Pancreas (tissue), 10 donors: ENCODE measurements at regions not wholly inside any gene's neighbourhood (a gene's known extent, or its start where the extent isn't known, plus 50 kb on each side); places are given as distances from the start of the nearest gene placed in this dataset.
A peak's percentile ranks its signal among the peaks of the same experiment; 100 is the strongest.

Source experiments
- ATAC-seq, 4 donors: fragments of 200-7000 bp; cut with Tn5 transposase; one replicate each; pipeline versions ENCODE4 v1.8.0 to v1.9.1; 2020; ENCODE audit warnings: mild to moderate bottlenecking in 4 of 4, moderate library complexity in 4 of 4
- DNase-seq, 6 donors: peaks; one replicate each; pipeline ENCODE4 v3.0.0-alpha.2; 2020
- FAIRE-seq: peaks from 2 replicates; lab custom pipeline; 2012; peaks lifted over from hg19 to GRCh38; lab: Jason Lieb, UNC
- H3K27ac ChIP-seq, 4 donors: fragments of 200-600 bp; sonication (generic); 1 replicate in 3 of 4; 2 replicates in 1 of 4; pipeline versions ENCODE4 v1.5.0 to v1.8.0; 2020
- H3K27me3 ChIP-seq, 4 donors: fragments of 200-600 bp; one replicate each; pipeline ENCODE4 v1.8.0; 2021
- H3K36me3 ChIP-seq, 3 donors: fragments of 200-600 bp; sonication (generic) in 1 of 3; one replicate each; pipeline versions ENCODE4 v1.5.0 to v1.8.0; 2020 to 2021
- H3K4me1 ChIP-seq, 3 donors: fragments of 200-600 bp; one replicate each; pipeline ENCODE4 v1.8.0; 2021
- H3K4me3 ChIP-seq, 4 donors: fragments of 200-600 bp; sonication (generic) in 2 of 4; one replicate each; pipeline versions ENCODE4 v1.5.0 to v1.8.0; 2020 to 2021
- H3K9me3 ChIP-seq, 4 donors: fragments of 200-600 bp; one replicate each; pipeline ENCODE4 v1.8.0; 2021
- CTCF ChIP-seq, 4 donors: fragments of 200-600 bp; sonication (generic) in 3 of 4; IDR thresholded peaks; one replicate each; pipeline versions ENCODE4 v1.5.0 to v1.8.0; 2021; ENCODE audit warnings: antibody characterized with exemption in 4 of 4
- WGBS, 2 donors: extraction: QIAGEN DNeasy Blood & Tissue Kit; methylation state at CpG; one replicate each; pipeline ENCODE4 v1.1.7; 2013; 5-methylcytosine and 5-hydroxymethylcytosine counted together
- intact Hi-C, 3 donors: fragments of 100-400 bp; cut with DNase I; formaldehyde crosslinking; loops; one replicate each; pipeline versions ENCODE4 v1.11.1 to v1.14.2; 2022
- donor health status: healthy with polysubstance abuse.
- donor health status: DM: no; HTN: no; CAD: no; lungs with moderate emphysema.
- donor health status: DM: no; HTN: no; CAD: no.
- donor health status: control.
- donor health status: control.
- donor health status: Bipolar disorder and iron deficiency.
- donor health status: DM: yes; HTN: yes; CAD: no.
- donor health status: DM: no; HTN: no; CAD: no.
- donor health status: DM: no; HTN: no; CAD: no.
- donor health status: DM: yes; HTN: yes; CAD: no.

- no peaks in the 10 kb centered on the region for H3K9me3 ChIP-seq
- DNase-seq (no peak), FAIRE-seq (no peak), ATAC-seq (no peak)
- no peak overlapping the region for H3K4me3 ChIP-seq
- H3K4me1 ChIP-seq = no peaks in the 10 kb centered on the region
- H3K27ac ChIP-seq = no peak overlapping the region
- whole genome bisulfite sequencing, 2 donors = 73 to 74% methylated on average over 9 of the region's 9 CpGs
- H3K36me3 ChIP-seq = no peaks in the 10 kb centered on the region
- no peak for TF ChIP-seq CTCF (IDR thresholded peaks at IDR 0.05)
- H3K27me3 ChIP-seq = no peaks in the 10 kb centered on the region
- intact Hi-C loops = no loop called here
Measured at GRCh38 chr16:52376676-52377280, 170.2 kb downstream of the TOX3 start.

GRCh38 chr16:52372313-52372712 lies 174.6 kb downstream of the TOX3 start:
- no peak overlapping the region for H3K27ac ChIP-seq
- no peaks in the 10 kb centered on the region for H3K9me3 ChIP-seq
- ATAC-seq (peak in 1 of 4 donors; percentile 34), DNase-seq (no peak), FAIRE-seq (no peak)
- no peaks in the 10 kb centered on the region for H3K4me1 ChIP-seq
- no peak overlapping the region for H3K4me3 ChIP-seq
- intact Hi-C loops = no loop called here
- H3K36me3 ChIP-seq = no peaks in the 10 kb centered on the region
- no peaks in the 10 kb centered on the region for H3K27me3 ChIP-seq
- TF ChIP-seq CTCF (IDR thresholded peaks at IDR 0.05) = no peak

- no peak for TF ChIP-seq CTCF (IDR thresholded peaks at IDR 0.05)
- Histone ChIP-seq H3K36me3 (no peaks in the 10 kb centered on the region), H3K27ac (no peak overlapping the region), H3K4me3 (no peak overlapping the region), H3K27me3 (no peaks in the 10 kb centered on the region), H3K4me1 (no peaks in the 10 kb centered on the region), H3K9me3 (no peaks in the 10 kb centered on the region)
- FAIRE-seq (no peak), DNase-seq (no peak), ATAC-seq (no peak)
- intact Hi-C loops = no loop called here
- WGBS, 2 donors = 38 to 53% methylated on average over 4 of the region's 4 CpGs
Measured at GRCh38 chr16:52368859-52369258, 178.1 kb downstream of the TOX3 start.

- intact Hi-C loops = no loop called here
- Histone ChIP-seq H3K4me1 (no peaks in the 10 kb centered on the region), H3K36me3 (no peaks in the 10 kb centered on the region), H3K9me3 (no peaks in the 10 kb centered on the region), H3K4me3 (no peak overlapping the region), H3K27ac (no peak overlapping the region), H3K27me3 (no peaks in the 10 kb centered on the region)
- WGBS, 2 donors = 55 to 62% methylated on average over 2 of the region's 2 CpGs
- ATAC-seq = no peak
- no peak for FAIRE-seq
- no peak for DNase-seq
- TF ChIP-seq CTCF (IDR thresholded peaks at IDR 0.05) = no peak
Measured at GRCh38 chr16:52367821-52368220, 179.1 kb downstream of the TOX3 start.

- no peak overlapping the region for H3K4me3 ChIP-seq
- H3K36me3 ChIP-seq = no peaks in the 10 kb centered on the region
- H3K4me1 ChIP-seq = no peaks in the 10 kb centered on the region
- no peaks in the 10 kb centered on the region for H3K27me3 ChIP-seq
- FAIRE-seq (no peak), DNase-seq (no peak), ATAC-seq (no peak)
- H3K27ac ChIP-seq = no peak overlapping the region
- intact Hi-C loops = no loop called here
- WGBS, 2 donors = 52 to 65% methylated on average over 1 of the region's 1 CpG
- no peaks in the 10 kb centered on the region for H3K9me3 ChIP-seq
- no peak for TF ChIP-seq CTCF (IDR thresholded peaks at IDR 0.05)
Measured at GRCh38 chr16:52366983-52367382, 180.0 kb downstream of the TOX3 start.
